Daoy (cell line): ENCODE measurements at regions not wholly inside any gene's neighbourhood (a gene's known extent, or its start where the extent isn't known, plus 50 kb on each side); places are given as distances from the start of the nearest gene placed in this dataset.
"Not testable (repeated sequence)": the region's sequence is repeated elsewhere in the genome, so short reads cannot be mapped to it uniquely, and the experiment has no call there.

Experiments used
- DNase-seq: peaks from one replicate; pipeline ENCODE4 v3.0.0-alpha.2; 2015; ENCODE audit warnings: low read depth

DNA sequence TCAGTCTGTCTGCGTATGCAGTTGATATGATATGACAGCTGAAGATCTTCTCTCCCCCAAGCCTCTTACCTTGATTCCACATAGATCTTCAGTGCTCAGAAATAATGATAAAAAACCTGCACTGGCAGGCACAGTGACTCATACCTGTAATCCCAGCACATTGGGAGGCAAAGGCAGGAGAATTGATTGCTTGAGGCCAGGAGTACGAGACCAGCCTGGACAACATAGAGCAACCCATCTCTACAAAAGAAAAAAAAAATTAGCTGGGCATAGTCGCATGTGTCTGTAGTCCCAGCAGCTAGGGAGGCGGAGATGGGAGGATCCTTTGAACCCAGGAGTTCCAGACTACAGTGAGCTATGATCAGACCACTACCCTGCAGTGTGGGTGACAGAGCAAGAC, 551.0 kb upstream of the MIR17HG start:
- DNase-seq, result no peak

DNA sequence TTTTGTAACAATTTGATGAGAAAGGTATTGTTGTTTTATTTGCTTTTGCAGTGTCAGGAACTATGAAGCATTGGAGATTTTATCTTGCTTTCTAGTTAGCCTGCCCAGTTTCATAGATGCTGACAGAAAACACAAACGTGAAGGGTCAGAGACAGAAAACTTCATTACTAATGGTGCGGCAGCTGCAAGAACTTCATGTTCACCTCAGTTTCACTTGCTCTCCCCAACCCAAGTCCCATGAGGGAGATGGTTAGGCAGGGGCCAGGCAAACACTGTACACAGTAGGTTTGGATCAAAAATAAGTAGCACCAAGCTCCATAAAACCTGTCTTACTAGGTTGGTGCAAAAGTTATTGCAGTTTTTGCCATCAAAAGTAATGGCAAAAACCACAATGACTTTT, 550.2 kb upstream of the MIR17HG start:
- DNase-seq, result no peak

GRCh38 chr13:90798381-90798780, 549.1 kb upstream of the MIR17HG start:
- no peak for DNase-seq

GRCh38 chr13:90800082-90800746, 547.3 kb upstream of the MIR17HG start:
- no peak for DNase-seq

- no peak for DNase-seq
These were observed 545.9 kb upstream of the MIR17HG start for GRCh38 chr13:90801621-90802020.

GRCh38 chr13:90803210-90803609, 544.3 kb upstream of the MIR17HG start:
- DNase-seq, result no peak

GRCh38 chr13:90806016-90806615, 541.4 kb upstream of the MIR17HG start:
- no peak for DNase-seq

GRCh38 chr13:90806892-90807291, 540.6 kb upstream of the MIR17HG start:
- no peak for DNase-seq

DNA sequence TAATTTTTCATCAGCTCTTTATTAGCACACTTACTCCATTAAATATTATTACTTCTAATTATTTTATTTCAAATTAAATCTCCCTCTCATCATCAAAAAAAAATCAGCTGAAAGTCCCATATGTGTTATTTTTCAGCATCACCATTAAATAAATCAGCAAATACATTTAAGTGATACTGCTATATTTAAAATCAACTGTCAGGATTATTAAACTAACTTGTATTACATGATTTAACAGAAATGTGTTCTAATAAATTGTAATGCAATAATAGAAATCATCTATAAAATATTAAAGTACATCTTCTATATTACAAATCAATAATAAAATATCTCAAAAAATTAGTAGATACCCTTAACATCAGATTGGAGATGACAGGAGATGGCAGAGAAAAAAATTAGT, 538.6 kb upstream of the MIR17HG start:
- no peak for DNase-seq

DNA sequence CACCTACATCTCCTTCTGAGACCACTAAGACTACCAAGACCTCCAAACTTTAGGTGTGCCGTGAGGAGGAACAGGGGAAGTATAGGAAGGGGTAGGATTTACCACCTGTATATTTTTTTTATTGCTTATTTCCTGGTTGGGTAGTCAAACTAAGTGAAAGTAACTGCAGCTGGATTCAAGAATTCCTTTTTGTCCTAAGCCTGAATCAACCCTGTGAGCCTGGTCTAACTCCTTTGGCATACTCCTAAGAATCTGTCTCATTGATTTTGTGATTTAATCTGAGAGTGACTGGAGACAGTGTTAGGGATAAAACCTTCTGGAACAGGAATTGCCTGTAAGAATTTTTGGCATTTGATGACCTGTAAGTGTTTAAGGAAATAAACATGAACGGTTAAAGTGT, 523.5 kb upstream of the MIR17HG start:
- no peak for DNase-seq

DNA sequence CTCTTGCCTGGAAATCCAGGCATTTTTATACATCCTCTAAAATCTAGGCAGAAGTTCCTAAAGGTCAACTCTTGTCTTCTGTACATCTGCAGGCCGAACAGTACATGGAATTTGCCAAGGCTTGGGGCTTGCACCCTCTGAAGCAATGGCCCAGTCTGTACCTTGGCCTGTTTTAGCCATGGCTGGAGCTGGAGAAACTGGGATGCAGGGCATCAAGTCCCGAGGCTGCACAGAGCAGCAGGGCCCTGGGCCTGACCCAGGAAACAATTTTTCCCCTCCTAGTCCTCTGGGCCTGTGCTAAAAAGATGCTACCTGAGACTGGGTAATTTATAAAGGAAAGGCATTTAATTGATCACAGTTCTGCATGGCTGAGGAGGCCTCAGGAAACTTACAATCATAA, 520.8 kb upstream of the MIR17HG start:
- no peak for DNase-seq

DNA sequence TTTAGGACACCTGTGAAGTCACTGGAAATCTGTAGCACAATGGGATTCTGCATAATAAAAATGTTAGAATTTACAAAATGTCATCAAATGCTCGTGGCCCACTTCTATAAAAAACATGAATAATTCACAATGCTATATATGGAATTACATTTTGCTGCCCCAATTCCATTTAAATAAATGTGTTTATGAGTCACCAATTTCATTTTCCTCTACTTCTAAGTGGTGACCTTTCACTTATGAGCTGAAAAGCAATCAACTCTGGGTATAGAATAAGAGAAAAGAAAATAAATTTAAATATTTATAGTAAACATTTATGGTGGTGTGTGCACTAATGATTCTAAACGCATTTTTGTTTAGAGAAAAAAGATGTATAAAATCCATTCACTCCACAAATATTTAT, 516.7 kb upstream of the MIR17HG start:
- DNase-seq, result no peak

- DNase-seq, result no peak
These were observed 513.5 kb upstream of the MIR17HG start for GRCh38 chr13:90833951-90834350.

GRCh38 chr13:90834700-90835099, 512.8 kb upstream of the MIR17HG start:
- no peak for DNase-seq

- no peak for DNase-seq
These were observed 511.7 kb upstream of the MIR17HG start for GRCh38 chr13:90835826-90836225.

DNA sequence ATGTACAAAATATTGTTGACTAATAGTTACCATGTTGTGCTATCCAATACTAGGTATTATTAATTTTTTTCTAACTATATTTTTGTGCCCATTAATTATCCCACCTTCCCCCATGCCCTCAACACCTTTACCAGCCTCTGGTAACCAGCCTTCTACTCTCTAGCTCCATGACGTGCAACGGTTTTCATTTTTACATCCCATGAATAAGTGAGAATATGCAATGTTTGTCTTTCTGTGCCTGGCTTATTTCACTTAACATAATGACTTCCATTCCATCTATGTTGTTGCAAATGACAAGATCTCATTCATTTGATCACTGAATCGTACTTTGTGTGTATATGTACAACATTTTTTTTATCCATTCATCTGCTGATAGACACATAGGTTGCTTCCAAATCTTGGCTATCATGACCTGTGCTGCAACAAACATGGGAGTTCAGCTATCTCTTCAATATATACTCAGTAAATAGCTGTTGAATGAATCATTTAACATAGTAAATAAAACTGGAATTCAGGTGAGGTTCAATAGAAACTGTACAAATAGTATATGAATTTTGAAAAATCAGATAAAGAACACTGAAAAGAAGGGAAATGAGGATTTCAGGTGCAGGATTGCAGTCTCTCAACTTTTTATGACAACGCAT, 509.0 kb upstream of the MIR17HG start:
- no peak for DNase-seq

GRCh38 chr13:90839061-90839460, 508.4 kb upstream of the MIR17HG start:
- no peak for DNase-seq

DNA sequence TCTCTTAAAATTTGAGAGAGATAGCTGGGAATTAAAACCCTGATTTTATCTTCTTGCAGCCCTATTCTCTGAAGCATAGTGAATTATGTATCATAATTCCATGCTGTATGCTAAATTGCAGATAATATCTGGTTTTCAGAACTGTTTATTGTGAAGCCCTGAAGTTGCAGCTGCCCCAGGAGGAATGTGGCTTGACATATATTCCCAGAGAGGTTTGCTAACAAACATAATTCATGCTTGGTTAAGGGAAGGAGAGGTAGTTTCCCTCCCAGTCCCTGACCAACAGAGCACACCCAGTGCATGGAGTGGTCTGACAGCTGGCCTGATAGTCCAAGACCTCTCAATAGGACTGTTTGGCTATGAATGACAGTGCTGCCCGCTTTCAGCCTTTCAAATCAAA, 500.6 kb upstream of the MIR17HG start:
- no peak for DNase-seq

DNA sequence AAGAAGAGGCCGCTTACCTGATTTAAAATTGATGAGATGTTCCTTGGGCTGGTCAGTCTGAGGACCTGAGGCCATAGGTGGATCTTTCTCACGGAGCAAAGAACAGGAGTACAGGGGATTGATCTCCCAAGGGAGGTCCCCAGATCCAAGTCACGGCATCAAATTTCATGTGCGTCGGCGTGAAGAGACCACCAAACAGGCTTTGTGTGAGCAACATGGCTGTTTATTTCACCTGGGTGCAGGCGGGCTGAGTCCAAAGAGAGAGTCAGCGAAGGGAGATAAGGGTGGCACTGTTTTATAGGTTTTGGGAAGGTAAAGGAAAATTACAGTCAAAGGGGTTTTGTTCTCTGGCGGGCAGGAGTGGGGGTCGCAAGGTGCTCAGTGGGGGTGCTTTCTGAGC, 493.8 kb upstream of the MIR17HG start:
- not testable (repeated sequence) for DNase-seq

- no peak for DNase-seq
These were observed 489.6 kb upstream of the MIR17HG start for GRCh38 chr13:90857921-90858320.

DNA sequence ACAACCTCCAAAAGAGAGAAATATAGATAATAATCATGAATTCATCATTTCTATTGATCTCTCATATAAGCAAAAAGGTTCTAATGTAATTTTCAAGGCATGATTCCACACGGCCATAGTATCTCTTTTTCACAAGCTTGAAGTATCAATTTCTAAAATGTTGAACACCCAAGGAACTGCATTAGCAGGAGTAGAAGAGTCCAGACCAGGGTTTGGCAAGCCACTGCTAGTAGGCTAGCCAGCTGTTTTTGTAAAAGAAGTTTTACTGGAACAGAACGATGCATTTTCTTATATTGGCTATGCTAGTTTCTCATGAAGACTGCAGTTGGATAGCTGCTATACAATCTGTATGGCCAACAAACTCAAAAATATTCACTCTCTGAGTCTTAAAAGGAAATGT, 481.5 kb upstream of the MIR17HG start:
- no peak for DNase-seq

DNA sequence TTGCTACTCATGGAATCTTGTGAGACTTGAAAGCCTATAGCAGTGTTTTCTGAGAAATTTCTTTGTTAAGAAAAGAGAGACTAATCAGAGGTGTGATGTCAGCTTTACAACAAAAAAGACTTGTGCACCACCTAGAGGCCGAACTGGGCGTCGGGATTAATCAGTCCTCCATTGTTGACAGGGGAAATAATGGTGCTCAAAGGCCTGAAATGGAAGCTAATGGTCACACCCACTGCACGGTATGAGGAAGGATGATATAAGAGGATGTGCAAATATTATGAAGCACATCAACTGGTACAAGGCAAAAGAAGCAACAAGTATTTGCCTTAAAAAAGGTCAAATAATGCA, 480.2 kb upstream of the MIR17HG start:
- no peak for DNase-seq

- no peak for DNase-seq
These were observed 479.1 kb upstream of the MIR17HG start for GRCh38 chr13:90868321-90868920.
